T-helper 2 cell (primary cell): ENCODE measurements at regions not wholly inside any gene's neighbourhood (a gene's known extent, or its start where the extent isn't known, plus 50 kb on each side); places are given as distances from the start of the nearest gene placed in this dataset.

Experiments used
- DNase-seq, 5 experiments: peaks; one replicate each; pipeline versions ENCODE4 v3.0.0 to v3.0.0-alpha.2; 2012 to 2022

GRCh38 chr1:22387919-22388580 is 63.6 kb upstream of the ZBTB40 start:
- DNase-seq, result no peak

- no peak for DNase-seq
Observed at GRCh38 chr1:22388671-22389450, 62.8 kb upstream of the ZBTB40 start.

GRCh38 chr1:22393587-22393986 is 58.1 kb upstream of the ZBTB40 start:
- DNase-seq, result no peak

- peak in 2 of 5 experiments; percentile 27 to 34 for DNase-seq
Observed at GRCh38 chr1:22398656-22399420, 52.8 kb upstream of the ZBTB40 start.

DNA sequence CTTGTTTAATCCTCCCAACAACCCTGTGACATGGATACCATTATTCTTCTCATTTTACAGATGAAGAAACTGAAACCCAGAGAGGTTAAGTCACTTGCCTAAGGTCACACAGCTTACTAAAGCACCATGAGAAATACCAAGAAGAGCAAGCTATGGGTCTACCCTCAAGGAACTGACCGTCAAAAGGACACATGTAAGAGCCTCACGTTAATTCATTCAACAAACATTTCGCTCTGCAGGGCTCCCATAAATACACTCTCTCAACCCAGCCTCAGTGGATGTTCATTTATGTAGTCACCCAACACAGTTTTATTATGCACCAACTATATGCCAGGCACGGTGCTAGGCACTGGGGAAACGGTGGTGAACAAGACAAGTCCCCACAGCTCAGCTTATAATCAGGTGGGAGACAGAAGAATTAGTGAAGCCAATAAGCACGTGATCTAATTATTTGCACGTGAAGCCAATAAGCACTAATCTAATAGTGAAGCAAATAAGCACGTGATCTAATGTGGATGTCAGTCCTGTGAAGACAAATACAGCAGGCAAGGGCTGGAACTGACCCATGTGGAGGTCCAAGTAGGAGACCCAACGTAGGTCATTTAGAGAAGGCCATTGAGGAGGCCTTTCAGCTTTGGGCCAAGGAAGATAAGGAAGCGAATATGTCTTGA is 52.1 kb upstream of the ZBTB40 start:
- DNase-seq, result no peak
